ENCODE measurements at regions not wholly inside any gene's neighbourhood (a gene's known extent, or its start where the extent isn't known, plus 50 kb on each side); places are given as distances from the start of the nearest gene placed in this dataset.
A peak's percentile ranks its signal among the peaks of the same experiment; 100 is the strongest.
"Not testable (repeated sequence)": the region's sequence is repeated elsewhere in the genome, so short reads cannot be mapped to it uniquely, and the experiment has no call there.

DNA sequence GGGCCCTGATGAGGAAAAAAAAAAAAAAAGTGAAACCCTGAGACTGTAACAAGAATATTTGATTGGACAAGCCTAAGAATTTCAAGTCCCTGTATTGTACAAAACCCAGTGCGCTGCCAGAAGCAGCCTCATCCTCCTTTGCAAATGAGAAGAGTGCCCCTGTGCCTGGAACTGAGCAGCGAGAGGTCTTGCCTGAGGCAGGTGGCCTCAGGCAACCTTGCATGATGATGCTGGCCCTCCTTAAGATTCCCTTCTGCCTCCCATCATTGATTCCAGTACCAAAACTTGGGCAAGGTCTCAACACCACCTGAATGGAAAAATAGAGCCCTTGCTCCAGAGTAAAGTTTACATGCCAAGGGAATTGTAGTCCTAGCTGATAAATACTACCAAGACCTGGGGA, 129.6 kb upstream of the RAB4A start:
- no peak for DNase-seq

DNA sequence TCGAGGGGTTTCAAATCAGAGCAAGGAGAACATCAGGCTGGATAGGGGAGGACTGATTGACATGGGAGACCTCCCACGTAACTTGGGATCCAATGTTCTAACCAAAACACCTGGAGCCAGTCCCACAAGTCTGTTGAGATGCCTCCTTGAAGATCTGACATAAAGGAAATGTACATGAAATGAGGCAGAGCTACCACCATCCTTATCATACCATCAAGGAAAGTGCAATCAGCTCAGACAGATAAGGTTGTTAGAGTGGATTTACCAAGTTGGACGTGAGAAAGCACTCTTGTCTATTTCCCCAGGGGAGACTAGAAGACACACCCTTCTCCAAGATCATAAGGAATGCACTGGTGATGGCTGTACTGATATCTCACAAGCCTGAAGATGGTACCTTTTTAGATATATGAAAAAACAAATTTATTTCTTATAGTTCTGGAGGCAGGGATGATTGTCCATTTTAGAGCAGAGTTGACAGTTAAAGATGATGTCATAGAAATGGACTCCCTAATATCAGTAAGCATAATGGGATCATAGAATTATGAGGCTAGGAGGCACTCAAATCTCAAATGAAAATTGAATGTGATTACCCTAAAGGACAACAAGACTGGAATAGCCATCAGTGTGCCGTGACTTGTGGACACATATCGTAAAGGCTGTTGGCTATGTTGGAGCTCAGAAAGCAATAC, 129.1 kb upstream of the RAB4A start:
- no peak for DNase-seq

DNA sequence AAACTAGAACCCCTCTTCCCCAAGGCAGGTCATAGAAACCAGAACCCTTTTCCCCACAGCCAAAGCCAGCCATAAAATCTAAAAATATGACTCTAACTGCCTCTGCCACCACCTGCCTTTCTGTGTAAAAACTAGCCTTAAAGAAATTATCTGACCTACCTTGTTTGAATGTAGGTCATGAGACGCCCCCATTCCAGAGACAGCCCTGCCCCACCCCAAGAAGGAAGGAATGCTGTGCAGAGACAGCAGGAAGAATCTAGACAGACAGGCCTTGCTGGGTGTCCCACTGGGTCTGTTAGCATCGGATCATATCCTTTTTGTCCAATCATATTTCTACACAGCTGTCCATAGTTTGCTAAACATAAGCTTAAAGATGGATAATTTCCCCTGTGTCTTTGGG, 128.4 kb upstream of the RAB4A start:
- DNase-seq = no peak

DNA sequence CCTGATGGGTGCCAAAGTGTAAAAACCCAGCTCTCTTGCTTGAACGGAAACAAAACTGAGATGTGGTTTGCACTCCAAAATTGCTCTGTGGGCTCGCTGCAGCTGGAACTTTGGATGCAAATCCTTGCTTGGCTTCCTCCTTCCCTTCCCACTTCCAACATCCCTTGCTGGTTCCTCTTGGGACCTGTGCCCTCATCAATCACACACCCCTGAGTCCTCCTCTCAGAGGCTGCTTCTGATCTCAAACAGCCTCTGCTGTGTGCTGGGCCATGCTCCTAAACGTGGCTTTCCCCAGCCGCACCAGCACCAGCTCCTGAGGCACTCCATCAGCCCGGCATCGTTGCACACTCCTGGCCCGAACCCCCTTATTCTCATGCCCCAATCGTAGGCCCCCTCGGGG, 124.3 kb upstream of the RAB4A start:
- no peak for DNase-seq

DNA sequence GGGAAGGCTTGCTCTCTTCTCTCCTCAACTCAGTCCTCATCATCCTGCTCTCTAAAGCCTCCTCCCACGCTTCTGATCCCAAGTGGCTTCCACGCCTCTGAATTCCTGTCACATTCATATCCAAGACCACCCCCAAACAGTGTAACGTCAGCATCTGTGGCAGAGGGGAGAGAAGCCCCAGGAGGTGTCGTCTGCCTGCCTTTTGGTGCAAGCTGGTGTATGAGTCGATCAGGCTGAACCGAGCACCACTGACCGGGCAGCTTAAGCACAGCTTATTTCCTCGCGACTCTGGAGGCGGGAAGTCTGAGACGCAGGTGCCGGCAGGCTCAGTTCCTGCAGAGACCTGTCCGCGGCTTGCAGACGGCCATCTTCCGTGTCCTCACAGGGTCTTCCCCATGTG, 123.8 kb upstream of the RAB4A start:
- no peak for DNase-seq

DNA sequence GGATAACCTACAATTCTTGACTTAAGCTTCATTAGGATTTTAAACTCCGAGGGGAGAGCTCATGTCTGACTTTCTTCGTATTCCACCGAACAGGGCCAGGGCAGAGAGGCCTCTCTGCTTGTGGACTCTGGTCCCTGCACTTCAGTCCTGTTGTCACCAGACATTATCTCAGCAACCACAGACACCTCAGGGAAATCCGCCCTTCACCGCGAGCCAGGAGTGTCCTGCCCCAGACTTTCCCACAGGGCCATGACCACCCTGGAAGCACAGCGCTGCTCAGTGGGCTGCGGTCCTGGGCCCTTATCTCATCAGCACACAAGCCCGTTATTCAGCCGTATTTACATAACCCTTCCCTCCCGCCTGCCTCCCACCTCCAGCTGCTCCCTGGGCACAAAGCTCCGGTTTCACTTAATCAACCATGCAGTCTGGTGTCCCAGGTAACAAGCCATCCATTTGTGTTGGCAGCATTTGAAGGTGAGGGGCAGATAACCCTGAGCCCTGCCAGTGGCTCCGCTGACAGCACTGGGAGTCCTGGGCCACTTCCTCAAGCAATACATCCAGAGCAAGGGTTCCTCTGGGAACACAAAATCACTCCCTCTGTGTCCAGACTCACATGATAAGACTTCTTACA, 122.8 kb upstream of the RAB4A start:
- no peak for DNase-seq

DNA sequence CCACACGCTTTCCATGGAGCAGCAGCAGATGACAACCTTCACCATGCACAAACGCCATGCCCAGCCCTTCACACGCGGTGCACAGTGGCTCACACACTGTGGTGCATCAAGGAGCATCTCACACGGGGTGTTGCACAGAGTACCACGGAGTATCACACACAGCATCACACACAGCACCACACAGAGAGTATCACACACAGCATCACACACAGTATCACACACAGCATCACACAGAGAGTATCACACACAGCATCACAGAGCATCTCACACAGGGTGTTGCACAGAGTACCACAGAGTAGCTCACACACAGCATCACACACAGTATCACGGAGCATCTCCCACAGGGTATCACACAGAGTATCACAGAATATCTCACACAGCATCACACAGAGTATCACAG, 122.2 kb upstream of the RAB4A start:
- DNase-seq = no peak

DNA sequence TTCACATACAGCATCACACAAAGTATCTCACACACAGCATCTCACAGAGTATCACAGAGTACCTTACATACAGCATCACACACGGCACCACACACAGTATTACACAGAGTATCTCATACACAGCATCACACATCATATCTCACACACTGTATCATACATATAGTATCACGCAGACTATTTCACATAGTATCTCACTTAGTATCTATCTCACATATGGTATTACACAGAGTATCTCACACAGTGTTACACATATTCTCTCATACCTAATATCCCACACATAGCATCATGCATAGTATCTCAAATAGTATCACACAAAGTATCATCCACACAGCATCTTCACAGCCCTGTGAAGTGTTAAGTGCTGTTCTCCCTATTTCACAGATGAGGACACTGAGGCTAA, 121.5 kb upstream of the RAB4A start:
- DNase-seq = no peak

DNA sequence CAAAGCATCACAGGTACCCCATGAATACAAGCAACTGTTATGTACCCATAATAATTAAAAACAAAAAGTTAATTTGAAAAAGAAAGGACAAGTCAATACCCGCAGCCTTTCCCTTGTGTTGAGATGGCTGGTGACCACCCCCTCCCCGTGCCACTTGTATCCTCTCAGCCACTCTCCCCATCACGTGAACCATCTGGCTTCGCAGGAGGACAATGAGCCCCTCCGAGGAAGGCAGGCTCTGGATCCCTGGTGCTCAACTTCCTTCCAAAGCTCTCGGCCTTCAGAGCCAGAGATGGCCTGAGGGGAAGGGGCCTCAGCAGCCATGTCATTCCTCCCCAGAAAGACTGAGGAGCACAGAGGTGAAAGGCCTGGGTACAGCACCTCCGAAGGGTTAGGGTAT, 120.4 kb upstream of the RAB4A start:
- DNase-seq = no peak

DNA sequence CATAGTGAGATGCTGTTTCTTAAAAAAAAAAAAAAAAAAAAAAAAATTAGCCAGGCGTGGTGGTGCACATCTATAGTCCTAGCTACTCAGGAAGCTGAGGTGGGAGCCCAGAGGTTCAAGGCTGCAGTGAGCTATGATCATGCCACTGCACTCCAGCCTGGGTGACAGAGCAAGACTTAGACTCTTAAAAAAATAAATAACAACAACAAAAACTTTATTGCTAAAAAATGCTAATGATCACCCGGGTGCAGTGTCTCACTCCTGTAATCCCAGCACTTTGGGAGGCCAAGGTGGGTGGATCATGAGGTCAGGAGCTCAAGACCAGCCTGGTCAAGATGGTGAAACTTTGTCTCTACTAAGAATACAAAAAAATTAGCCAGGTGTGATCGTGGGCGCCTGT, 119.5 kb upstream of the RAB4A start:
- DNase-seq = not testable (repeated sequence)

DNA sequence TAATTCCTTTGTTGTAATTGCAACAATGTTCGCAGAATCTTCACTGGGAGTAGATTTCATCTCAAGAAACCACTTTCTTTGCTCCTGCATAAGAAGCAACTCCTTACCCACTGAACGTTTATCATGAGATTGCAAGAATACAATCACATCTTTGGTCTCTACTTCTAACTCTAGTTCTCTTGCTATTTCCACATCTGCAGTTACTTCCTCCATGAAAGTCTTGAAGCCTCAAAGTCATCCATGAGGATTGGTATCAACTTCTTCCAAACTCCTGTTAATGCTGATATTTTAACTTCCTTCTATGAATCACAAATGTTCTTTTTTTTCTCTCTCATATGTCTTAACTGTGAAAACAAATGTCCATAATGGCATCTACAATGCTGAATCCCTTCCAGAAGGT, 118.6 kb upstream of the RAB4A start:
- no peak for DNase-seq

DNA sequence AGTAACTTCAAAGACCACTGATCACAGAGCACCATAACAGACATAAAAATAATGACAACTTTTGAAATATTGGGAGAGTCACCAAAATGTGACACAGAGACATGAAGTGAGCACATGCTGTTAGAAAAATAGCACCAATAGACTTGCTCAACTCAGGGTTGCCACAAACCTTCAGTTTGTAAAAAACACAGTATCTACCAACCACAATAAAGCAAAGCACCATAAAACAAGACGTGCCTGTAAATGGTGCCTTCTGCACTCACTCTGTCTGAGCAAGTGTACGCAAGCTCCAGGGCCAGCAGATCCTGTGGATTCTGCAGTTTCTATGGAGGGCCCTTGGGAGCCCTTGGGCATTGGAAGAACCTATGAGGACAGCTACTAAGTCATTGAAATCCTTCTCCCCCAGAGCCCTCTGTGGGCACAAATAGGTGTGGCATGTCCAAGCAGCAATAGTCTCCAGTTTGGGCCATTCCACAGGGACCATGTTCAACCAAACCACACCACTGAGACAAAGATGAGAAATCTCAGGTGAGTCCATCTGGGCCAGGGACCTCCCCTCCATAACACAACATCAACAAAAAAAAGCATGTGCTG, 116.9 kb upstream of the RAB4A start:
- DNase-seq = no peak

DNA sequence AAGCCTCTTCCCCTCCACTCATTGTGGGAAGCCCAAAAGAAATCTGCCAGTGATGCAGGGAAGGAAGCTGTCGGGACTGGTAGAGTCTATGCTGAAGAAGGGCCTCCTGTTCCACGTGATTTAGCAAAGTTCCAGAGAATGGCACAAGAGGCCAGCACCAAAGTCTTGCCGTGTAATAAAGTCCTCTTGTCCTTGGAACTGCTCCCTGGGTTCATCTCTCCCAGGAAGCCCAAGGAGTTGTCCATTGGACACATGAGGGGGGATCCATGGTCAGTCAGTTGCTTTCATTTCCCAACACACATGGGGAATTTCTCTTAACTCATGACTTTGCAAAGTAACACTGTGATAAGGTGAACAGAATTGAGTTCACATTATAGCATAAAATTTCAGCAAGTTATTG, 116.1 kb upstream of the RAB4A start:
- no peak for DNase-seq

DNA sequence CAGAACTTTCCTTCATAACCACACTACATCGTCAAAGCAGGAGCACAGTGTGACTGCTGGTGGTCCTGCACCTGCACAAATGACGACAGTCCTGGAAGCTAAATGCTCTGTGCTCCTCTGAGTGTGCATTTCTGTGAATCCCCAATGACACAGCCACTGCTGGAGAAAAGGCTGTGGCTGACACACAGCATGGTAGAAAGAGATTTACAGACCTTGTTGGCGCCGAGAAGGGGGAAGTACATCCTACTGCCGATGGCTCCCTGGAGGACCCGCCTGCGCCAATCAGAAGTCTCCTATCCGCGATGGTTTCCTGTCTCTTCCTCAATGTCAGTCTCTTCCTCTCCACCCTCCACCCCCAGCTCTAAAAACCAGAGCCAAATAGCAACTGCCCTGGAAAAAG, 115.4 kb upstream of the RAB4A start:
- DNase-seq = peak in 1 of 4 experiments; percentile 4

DNA sequence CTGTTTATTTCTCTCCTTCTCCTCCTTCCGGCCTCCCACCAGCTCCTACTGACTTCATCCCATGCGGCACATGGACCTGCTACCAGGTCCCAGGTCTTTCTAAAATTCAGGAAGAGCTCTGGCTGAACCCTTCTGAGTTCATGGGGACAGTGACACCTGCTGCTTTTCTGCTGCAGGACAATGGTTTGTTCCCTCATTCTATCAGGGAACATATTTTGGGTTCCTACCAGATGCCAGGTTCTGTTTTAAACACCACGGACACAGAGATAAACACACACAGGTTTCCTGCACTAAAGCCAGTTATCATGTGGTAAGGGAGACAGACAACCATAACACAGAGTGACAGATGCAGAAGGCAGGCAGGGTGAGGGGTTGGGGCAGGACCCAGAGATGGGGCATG, 114.0 kb upstream of the RAB4A start:
- DNase-seq = no peak

DNA sequence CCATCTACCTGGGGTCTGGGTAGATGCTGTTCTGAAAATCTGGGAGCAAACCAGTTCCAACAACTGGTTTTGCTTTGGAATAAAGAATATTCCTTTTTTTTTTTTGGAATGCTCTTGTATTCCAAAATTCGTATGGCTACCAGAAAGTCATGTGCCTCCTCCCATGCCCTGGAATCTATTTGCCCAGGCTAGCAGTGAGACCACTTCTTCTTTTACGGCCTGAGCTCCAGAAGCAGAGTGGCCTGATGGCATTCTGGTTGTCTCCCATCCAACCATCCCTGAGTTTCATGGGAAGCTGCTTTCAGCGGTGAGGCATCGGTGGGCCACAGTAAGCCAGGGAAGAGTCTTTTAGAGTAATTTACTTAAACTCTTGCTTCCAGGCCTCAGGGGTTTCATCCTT, 113.4 kb upstream of the RAB4A start:
- no peak for DNase-seq

DNA sequence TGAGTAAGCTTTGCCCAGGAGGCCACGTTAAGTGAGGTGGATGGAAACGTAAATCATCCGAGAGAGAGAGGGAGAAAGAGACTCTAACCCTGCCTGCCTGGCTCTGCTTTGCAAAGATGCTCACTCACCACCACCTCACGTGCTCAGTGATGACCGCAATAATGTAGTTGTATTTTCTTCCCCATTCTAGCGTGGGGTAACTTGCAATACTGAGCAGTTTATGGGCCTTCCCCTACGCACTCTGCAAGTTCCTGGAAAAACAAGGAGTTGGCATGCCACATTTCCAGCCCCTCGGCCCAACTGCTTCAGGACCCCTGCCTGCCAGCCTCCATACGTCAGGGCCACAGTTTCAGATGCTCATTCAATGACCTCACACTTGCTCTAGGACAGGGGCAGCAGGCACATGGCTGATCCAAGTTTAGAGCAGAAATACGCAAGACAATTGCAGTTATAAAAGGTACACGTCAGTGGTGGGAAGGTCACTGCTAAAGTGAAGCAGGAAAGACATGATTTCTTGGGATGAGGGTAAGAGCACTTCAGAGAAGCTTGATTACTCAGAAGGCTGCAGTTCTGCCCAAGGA, 112.5 kb upstream of the RAB4A start:
- no peak for DNase-seq

DNA sequence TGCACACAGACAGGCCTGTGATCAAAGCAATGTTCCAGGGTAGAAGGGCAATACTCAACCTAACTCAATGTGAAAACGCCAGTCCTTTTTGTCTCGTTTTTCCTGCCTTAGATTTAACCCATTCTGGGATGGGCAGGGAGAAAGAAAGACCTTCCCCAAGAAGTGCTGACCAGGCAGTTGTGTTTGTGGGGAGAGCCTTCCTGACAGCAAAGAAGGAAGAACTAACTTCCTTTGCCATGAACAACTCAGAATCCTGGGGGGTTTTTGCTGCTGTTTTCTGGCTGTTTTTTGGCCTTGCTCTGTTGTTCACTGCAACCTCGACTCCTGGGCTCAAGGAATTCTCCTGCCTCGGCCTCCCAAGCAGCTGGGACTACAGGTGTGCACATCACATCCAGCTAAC, 112.0 kb upstream of the RAB4A start:
- no peak for DNase-seq

DNA sequence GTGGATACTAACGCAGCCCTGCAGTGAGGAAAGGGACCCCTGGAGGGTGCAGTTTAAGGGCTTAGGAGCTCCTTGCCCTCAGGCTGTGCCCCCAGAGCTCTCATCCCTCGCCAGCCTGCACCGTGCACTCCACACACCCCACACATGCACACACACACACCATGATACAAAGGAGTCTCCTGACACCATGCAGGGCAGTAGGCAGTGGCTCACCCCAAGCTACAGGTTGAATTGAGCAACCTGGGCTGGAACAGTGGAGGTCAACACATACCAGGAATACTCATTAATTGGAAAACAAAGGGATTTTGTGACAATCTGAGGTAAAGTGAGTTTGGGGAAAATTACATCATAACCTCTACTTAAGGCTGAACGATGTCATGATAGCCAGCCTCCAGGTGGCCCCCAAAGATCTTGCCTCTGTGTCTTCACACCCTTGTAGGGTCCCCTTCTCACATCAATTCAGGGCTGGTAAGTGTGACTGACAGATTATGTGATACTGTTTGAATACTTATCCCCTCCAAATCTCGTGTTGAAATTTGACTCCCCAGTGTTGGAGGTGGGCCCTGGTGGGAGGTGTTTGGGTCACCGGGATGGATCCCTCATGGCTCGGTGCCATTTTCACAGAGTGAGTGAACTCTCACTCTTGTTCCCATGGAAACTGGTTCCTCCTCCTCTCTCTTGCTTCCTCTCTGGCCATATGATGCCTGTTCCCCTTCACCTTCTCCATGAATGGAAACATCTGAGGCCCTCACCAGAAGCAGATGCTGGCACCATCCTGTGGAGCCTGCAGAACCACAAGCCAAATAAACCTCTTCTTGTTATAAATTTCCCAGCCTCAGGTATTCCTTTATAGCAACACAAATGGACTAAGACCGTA, 111.0 kb upstream of the RAB4A start:
- DNase-seq = no peak

DNA sequence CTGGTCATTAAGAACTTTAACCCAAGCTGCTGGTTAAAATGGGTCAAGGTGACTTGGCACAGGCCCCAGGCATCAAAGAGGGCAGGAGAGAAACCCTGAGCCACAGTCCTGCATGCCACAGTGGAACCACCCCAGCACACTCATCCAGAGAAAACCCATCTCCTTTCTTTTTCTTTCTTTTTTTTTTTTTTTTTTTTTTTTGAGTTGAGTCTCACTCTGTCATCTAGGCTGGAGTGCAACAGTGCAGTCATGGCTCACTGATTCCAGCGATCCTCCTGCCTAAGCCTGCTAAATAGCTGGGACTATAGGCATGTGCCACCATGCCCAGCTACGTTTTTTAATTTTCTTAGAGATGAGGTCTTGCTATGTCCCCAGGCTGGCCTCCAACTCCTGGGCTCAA, 109.2 kb upstream of the RAB4A start:
- DNase-seq = no peak

DNA sequence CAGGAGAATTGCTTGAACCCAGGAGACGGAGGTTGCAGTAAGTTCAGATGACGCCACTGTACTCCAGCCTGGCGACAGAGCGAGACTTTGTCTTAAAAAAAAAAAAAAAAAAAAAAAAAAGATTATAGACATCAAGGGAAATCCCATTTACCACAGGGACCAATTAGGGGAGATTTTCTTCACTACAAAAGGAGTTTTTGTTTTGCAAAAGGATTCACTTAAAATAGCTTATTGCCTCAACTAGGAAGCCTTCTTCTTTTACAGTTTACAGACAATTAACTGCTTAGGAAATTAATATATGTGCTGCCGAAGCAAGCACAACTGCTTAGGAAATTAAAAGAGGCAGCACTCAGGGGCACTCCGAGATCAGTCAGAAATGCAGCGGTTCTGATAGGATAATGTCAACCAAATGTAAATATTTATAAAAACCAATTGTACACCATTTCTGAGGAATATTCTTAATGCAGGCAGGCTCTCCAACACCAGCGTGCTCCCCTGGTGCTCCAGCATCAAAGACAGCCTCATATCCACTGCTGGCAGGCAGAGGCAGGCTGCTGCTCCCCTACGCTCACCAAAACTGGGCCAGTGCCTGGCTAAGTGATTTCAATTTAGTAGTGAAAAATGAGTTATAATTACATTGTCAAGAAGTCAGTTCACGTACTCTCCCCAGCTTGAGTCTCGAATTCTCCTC, 107.9 kb upstream of the RAB4A start:
- no peak for DNase-seq

DNA sequence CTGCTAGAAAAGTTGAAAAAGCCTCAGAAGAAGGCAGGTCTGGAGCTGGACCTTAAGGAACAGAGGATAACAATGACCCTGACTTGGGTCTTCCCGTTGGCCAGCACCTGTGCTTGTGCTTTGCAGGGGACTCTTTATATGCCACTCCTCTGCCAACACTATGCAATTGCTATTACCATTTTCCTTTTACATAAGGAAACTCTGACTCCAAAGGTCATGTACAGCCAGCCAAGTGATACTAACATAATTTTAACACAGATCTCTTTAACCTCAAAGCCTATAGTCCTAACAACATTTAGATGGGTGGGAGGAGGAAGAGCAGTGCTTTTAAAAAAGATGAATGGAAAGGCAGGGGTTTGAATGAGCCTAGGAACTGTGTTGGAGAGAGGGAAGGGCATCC, 106.6 kb upstream of the RAB4A start:
- no peak for DNase-seq
